H1 (cell line): ENCODE measurements at regions not wholly inside any gene's neighbourhood (a gene's known extent, or its start where the extent isn't known, plus 50 kb on each side); places are given as distances from the start of the nearest gene placed in this dataset.

Source experiments
- CTCF ChIA-PET: fragments of 300-600 bp; sonication (Branson Sonifier 250); formaldehyde crosslinking; loops from one replicate; lab custom pipeline; 2021; ENCODE audit not compliant: partially characterized antibody; lab: Charles Lee
- POLR2A ChIA-PET: fragments of 300-600 bp; sonication (Branson Sonifier 250); formaldehyde crosslinking; loops from one replicate; lab custom pipeline; 2021; ENCODE audit warnings: inconsistent platforms; ENCODE audit not compliant: partially characterized antibody; lab: Charles Lee
- DNase-seq, 2 experiments: peaks; one replicate each; pipeline versions ENCODE4 v3.0.0 to v3.0.0-alpha.2; 2010 to 2022; ENCODE audit warnings: low spot score in 2 of 2, low read depth in 1 of 2, mixed read lengths in 1 of 2
- FAIRE-seq: peaks from 2 replicates; lab custom pipeline; 2011; peaks lifted over from hg19 to GRCh38; lab: Jason Lieb, UNC
- H2AFZ ChIP-seq: 2 replicates; pipeline ENCODE4 v1.8.1; 2012; ENCODE audit warnings: low read length, inconsistent platforms
- H2AK5ac ChIP-seq: 2 replicates; pipeline ENCODE4 v1.6.1; 2013; ENCODE audit warnings: low read depth, low read length
- H2BK120ac ChIP-seq: replicated peaks from 2 replicates; pipeline ENCODE3; 2013; ENCODE audit warnings: low read depth, low read length, inconsistent platforms
- H2BK12ac ChIP-seq: 2 replicates; pipeline ENCODE4 v1.6.1; 2013; ENCODE audit warnings: low read depth, low read length
- H2BK15ac ChIP-seq: 2 replicates; pipeline ENCODE4 v1.6.1; 2013; ENCODE audit warnings: low read length
- H2BK20ac ChIP-seq: 2 replicates; pipeline ENCODE4 v1.6.1; 2013; ENCODE audit warnings: low read length
- H2BK5ac ChIP-seq: 2 replicates; pipeline ENCODE4 v1.6.1; 2013; ENCODE audit warnings: low read depth, low read length
- H3K14ac ChIP-seq: 2 replicates; pipeline ENCODE4 v1.6.1; 2013; ENCODE audit warnings: inconsistent platforms; ENCODE audit not compliant: insufficient read length
- H3K18ac ChIP-seq: 2 replicates; pipeline ENCODE4 v1.6.1; 2013; ENCODE audit warnings: low read length; ENCODE audit errors: extremely low read depth
- H3K23ac ChIP-seq: 2 replicates; pipeline ENCODE4 v1.6.1; 2013; ENCODE audit warnings: inconsistent platforms; ENCODE audit not compliant: insufficient read length
- H3K23me2 ChIP-seq: 2 replicates; pipeline ENCODE4 v1.6.1; 2013; ENCODE audit warnings: low read depth, low read length
- H3K27ac ChIP-seq: 2 replicates; pipeline ENCODE4 v1.6.1; 2011; ENCODE audit warnings: low read depth, low read length, inconsistent platforms
- H3K27me3 ChIP-seq, 4 experiments: replicated peaks in 1 of 4; 1 replicate in 1 of 4; 2 replicates in 3 of 4; pipeline versions ENCODE4 v1.6.1 to v1.8.1; 2011 to 2013; ENCODE audit warnings: low read length in 3 of 4, mild to moderate bottlenecking in 3 of 4, inconsistent platforms in 2 of 4, mixed read lengths in 2 of 4, moderate library complexity in 1 of 4; ENCODE audit not compliant: control insufficient read depth in 3 of 4, insufficient read depth in 3 of 4; ENCODE audit errors: extremely low read depth in 1 of 4
- H3K36me3 ChIP-seq, 4 experiments: 2 replicates each; pipeline versions ENCODE4 v1.6.1 to v1.8.1; 2011 to 2013; ENCODE audit warnings: mild to moderate bottlenecking in 4 of 4, low read length in 3 of 4, moderate library complexity in 2 of 4, control low read depth in 1 of 4, inconsistent platforms in 1 of 4; ENCODE audit not compliant: insufficient read depth in 4 of 4, control insufficient read depth in 2 of 4
- H3K4ac ChIP-seq: replicated peaks from 2 replicates; pipeline ENCODE3; 2013; ENCODE audit warnings: low read length, low read depth, mixed read lengths, inconsistent platforms; ENCODE audit not compliant: insufficient read length
- H3K4me1 ChIP-seq, 4 experiments: replicated peaks in 1 of 4; 1 replicate in 1 of 4; 2 replicates in 3 of 4; pipeline versions ENCODE4 v1.6.1 to v1.8.1; 2011 to 2013; ENCODE audit warnings: low read length in 3 of 4, inconsistent platforms in 2 of 4, mixed read lengths in 1 of 4; ENCODE audit not compliant: insufficient read depth in 4 of 4, control insufficient read depth in 3 of 4
- H3K4me2 ChIP-seq, 2 experiments: 2 replicates each; pipeline versions ENCODE4 v1.6.1 to v1.8.1; 2011 to 2013; ENCODE audit warnings: low read depth in 2 of 2, low read length in 2 of 2, control low read depth in 1 of 2, inconsistent platforms in 1 of 2, mild to moderate bottlenecking in 1 of 2; ENCODE audit not compliant: insufficient read depth in 1 of 2
- H3K4me3 ChIP-seq, 4 experiments: fragments of 200-600, 300-600 bp in 1 of 4; sonication (generic), shearing (Covaris generic), sonication (Bioruptor Twin) in 1 of 4; 2 replicates each; pipeline versions ENCODE4 v1.5.1 to v1.8.1; 2011 to 2016; ENCODE audit warnings: low read length in 4 of 4, low read depth in 3 of 4, control low read depth in 2 of 4, inconsistent platforms in 2 of 4, mild to moderate bottlenecking in 2 of 4, mixed read lengths in 1 of 4, moderate library complexity in 1 of 4; ENCODE audit not compliant: insufficient read depth in 2 of 4; ENCODE audit errors: extremely low read depth in 1 of 4
- H3K56ac ChIP-seq: replicated peaks from 2 replicates; pipeline ENCODE3; 2013; ENCODE audit warnings: low read depth, mild to moderate bottlenecking, mixed read lengths, low read length, inconsistent platforms; ENCODE audit not compliant: insufficient read length
- H3K79me1 ChIP-seq: 2 replicates; pipeline ENCODE4 v1.6.1; 2013; ENCODE audit warnings: low read depth, low read length, control low read depth
- H3K79me2 ChIP-seq, 2 experiments: 2 replicates each; pipeline versions ENCODE4 v1.6.1 to v1.8.1; 2012 to 2013; ENCODE audit warnings: low read length in 2 of 2, mild to moderate bottlenecking in 2 of 2, inconsistent platforms in 1 of 2; ENCODE audit not compliant: insufficient read depth in 2 of 2, control insufficient read depth in 1 of 2
- H3K9ac ChIP-seq, 4 experiments: replicated peaks in 1 of 4; 1 replicate in 1 of 4; 2 replicates in 3 of 4; pipeline versions ENCODE4 v1.6.1 to v1.8.1; 2011 to 2013; ENCODE audit warnings: low read depth in 3 of 4, low read length in 3 of 4, control low read depth in 2 of 4, mild to moderate bottlenecking in 2 of 4, moderate library complexity in 2 of 4, inconsistent platforms in 1 of 4; ENCODE audit errors: extremely low read depth in 1 of 4
- H3K9me3 ChIP-seq, 2 experiments: 2 replicates each; pipeline versions ENCODE4 v1.6.1 to v1.8.1; 2012 to 2013; ENCODE audit warnings: mild to moderate bottlenecking in 2 of 2, moderate library complexity in 2 of 2, control low read depth in 1 of 2, inconsistent platforms in 1 of 2, low read depth in 1 of 2, low read length in 1 of 2, mixed read lengths in 1 of 2; ENCODE audit not compliant: insufficient read depth in 2 of 2
- H4K20me1 ChIP-seq, 2 experiments: replicated peaks in 1 of 2; 2 replicates each; pipeline versions ENCODE3 to v1.8.1; 2011 to 2013; ENCODE audit warnings: inconsistent platforms in 2 of 2, low read length in 2 of 2, mild to moderate bottlenecking in 1 of 2; ENCODE audit not compliant: insufficient read depth in 2 of 2, control insufficient read depth in 1 of 2
- H4K5ac ChIP-seq: 2 replicates; pipeline ENCODE4 v1.6.1; 2013; ENCODE audit warnings: low read length, low read depth, mixed read lengths, inconsistent platforms; ENCODE audit not compliant: insufficient read length
- H4K8ac ChIP-seq: 2 replicates; pipeline ENCODE4 v1.8.0; 2013; ENCODE audit warnings: mild to moderate bottlenecking, moderate library complexity, low read length, inconsistent platforms; ENCODE audit not compliant: insufficient read depth; ENCODE audit errors: extremely low read depth
- H4K91ac ChIP-seq: replicated peaks from 2 replicates; pipeline ENCODE3; 2013; ENCODE audit warnings: low read length, mixed read lengths, inconsistent platforms; ENCODE audit not compliant: insufficient read length
- ASH2L ChIP-seq: fragments of 200-600, 300-600 bp; sonication (generic); IDR thresholded peaks from one replicate; pipeline ENCODE4 v1.7.1; 2017; ENCODE audit warnings: low read length
- BCL11A ChIP-seq, 2 experiments: IDR thresholded peaks; one replicate each; pipeline ENCODE4 v1.6.1; 2011; ENCODE audit warnings: low read depth in 2 of 2, low read length in 2 of 2, mild to moderate bottlenecking in 2 of 2
- CEBPB ChIP-seq: IDR thresholded peaks from 2 replicates; pipeline ENCODE4 v1.6.1; 2012; ENCODE audit warnings: low read depth, low read length
- CHD1 ChIP-seq: IDR thresholded peaks from 2 replicates; pipeline ENCODE4 v1.6.1; 2012; ENCODE audit warnings: low read depth, low read length, improper control_type of control experiment
- CTCF ChIP-seq, 3 experiments: IDR thresholded peaks; 1 replicate in 2 of 3; 2 replicates in 1 of 3; pipeline versions ENCODE4 v1.5.1 to v1.6.1; 2011; ENCODE audit warnings: low read length in 3 of 3, mild to moderate bottlenecking in 3 of 3, inconsistent platforms in 2 of 3, low read depth in 1 of 3, moderate library complexity in 1 of 3; ENCODE audit not compliant: insufficient read depth in 1 of 3; ENCODE audit errors: control extremely low read depth in 1 of 3
- RAD21 ChIP-seq, 2 experiments: IDR thresholded peaks in 1 of 2; conservative IDR thresholded peaks in 1 of 2; 2 replicates each; pipeline ENCODE4 v1.6.1; 2011; ENCODE audit warnings: low read depth in 2 of 2, low read length in 2 of 2, improper control_type of control experiment in 1 of 2, inconsistent platforms in 1 of 2, mild to moderate bottlenecking in 1 of 2, moderate library complexity in 1 of 2
- SRF ChIP-seq: IDR thresholded peaks from 2 replicates; pipeline ENCODE4 v1.6.1; 2011; ENCODE audit warnings: mild to moderate bottlenecking, low read depth, low read length, moderate library complexity
- TBP ChIP-seq: IDR thresholded peaks from 2 replicates; pipeline ENCODE4 v1.6.1; 2011; ENCODE audit warnings: low read depth, low read length, improper control_type of control experiment
- YY1 ChIP-seq: IDR thresholded peaks from 2 replicates; pipeline ENCODE4 v1.6.1; 2011; ENCODE audit warnings: low read depth, mild to moderate bottlenecking, low read length
- WGBS, 2 experiments: shearing (Covaris generic) in 1 of 2; methylation state at CpG; one replicate each; pipeline versions ENCODE4 v1.1.6 to v1.1.7; 2013 to 2015; ENCODE audit warnings: low lambda C conversion rate in 2 of 2, mixed read lengths in 2 of 2, inconsistent platforms in 1 of 2, low coverage in 1 of 2, missing lambda C conversion rate in 1 of 2; ENCODE audit not compliant: insufficient replicate concordance in 2 of 2, insufficient coverage in 1 of 2, insufficient read length in 1 of 2; ENCODE audit errors: extremely low coverage in 1 of 2, missing lambda C conversion rate in 1 of 2; 5-methylcytosine and 5-hydroxymethylcytosine counted together

GRCh38 chr14:104443391-104444158 lies 136.0 kb upstream of the C14orf180 start:
- H3K4me1 ChIP-seq: peaks cover 0 to 13% (median 9%) of the 10 kb centered on the region in 4 experiments; a peak in 6 of 7 replicates
- H4K5ac ChIP-seq: peak overlapping the region; percentile 19
- CTCF ChIA-PET: interaction anchor here (0.7 to 4.0 kb wide), 11 partner anchors 20 to 317 kb away, joined by 3 to 17 read pairs (median 3); no protein-coding TSS in a partner anchor
- 0 out of 2 replicates have a peak overlapping the region, but pooled peaks have one; percentile 3 for H3K18ac ChIP-seq
- no peaks in the 10 kb centered on the region; a peak in 1 of 7 replicates for H3K27me3 ChIP-seq
- H3K79me2 ChIP-seq: no peaks in the 10 kb centered on the region
- no peak overlapping the region for H3K4me3 ChIP-seq
- H2BK5ac ChIP-seq: no peak overlapping the region
- no peak overlapping the region; the same call in 1 of the 2 replicates for H4K8ac ChIP-seq
- no peak overlapping the region; the same call in 1 of the 2 replicates for H2BK12ac ChIP-seq
- H2BK20ac ChIP-seq: no peak overlapping the region
- no peaks in the 10 kb centered on the region for H3K9me3 ChIP-seq
- H3K4me2 ChIP-seq: peak overlapping the region in 1 of 2 experiments; percentile 15; a peak in 1 of 4 replicates
- H4K91ac ChIP-seq: no peak overlapping the region
- no peak overlapping the region; a peak in 1 of 7 replicates for H3K9ac ChIP-seq
- no peaks in the 10 kb centered on the region for H3K36me3 ChIP-seq
- H4K20me1 ChIP-seq: peaks cover 0 to 3% of the 10 kb centered on the region in 2 experiments
- H3K56ac ChIP-seq: peak overlapping the region; percentile 87
- H2BK120ac ChIP-seq: no peak overlapping the region
- DNase-seq: peak; percentile 17 to 73
- H3K23me2 ChIP-seq: peaks cover 6% of the 10 kb centered on the region; the same call in 1 of the 2 replicates
- POLR2A ChIA-PET: interaction anchor here (0.6 to 0.7 kb wide), 2 partner anchors 21 to 128 kb away, joined by 3 read pairs; no protein-coding TSS in a partner anchor
- 42% methylated on average over 13 of the region's 13 CpGs; no CpG with 5 or more reads in 1 of the 2 experiments for WGBS, 2 experiments
- no peak overlapping the region for H3K14ac ChIP-seq
- H3K23ac ChIP-seq: no peak overlapping the region
- peak overlapping the region; percentile 89; the same call in 1 of the 2 replicates for H2BK15ac ChIP-seq
- no peak overlapping the region for H3K27ac ChIP-seq
- no peak overlapping the region for H2AK5ac ChIP-seq
- FAIRE-seq: no peak
- H3K4ac ChIP-seq: peak overlapping the region; percentile 55
- no peaks in the 10 kb centered on the region for H3K79me1 ChIP-seq
- peak overlapping the region; percentile 84 for H2AFZ ChIP-seq
- TF ChIP-seq SRF: no peak
- no peak for TF ChIP-seq ASH2L
- TF ChIP-seq CEBPB: no peak
- TF ChIP-seq RAD21 (IDR thresholded peaks at IDR 0.05 in 1 of 2, conservative IDR thresholded peaks at IDR 0.05 in 1 of 2; ENCODE audit: low read depth in 2 of 2, low read length in 2 of 2): peak; percentile 40 to 61
- TF ChIP-seq CTCF (IDR thresholded peaks at IDR 0.05; ENCODE audit: control extremely low read depth in 1 of 3, insufficient read depth in 1 of 3, low read depth in 1 of 3, low read length in 3 of 3): peak in 2 of 3 experiments; percentile 65 to 70; a peak in 3 of 4 replicates
- TF ChIP-seq CHD1: no peak
- TF ChIP-seq YY1: no peak
- TF ChIP-seq TBP: no peak
- no peak for TF ChIP-seq BCL11A (IDR thresholded peaks at IDR 0.05; ENCODE audit: low read depth in 2 of 2, low read length in 2 of 2)
